GM13977 (cell line): ENCODE measurements at regions not wholly inside any gene's neighbourhood (a gene's known extent, or its start where the extent isn't known, plus 50 kb on each side); places are given as distances from the start of the nearest gene placed in this dataset.
"Not testable (repeated sequence)": the region's sequence is repeated elsewhere in the genome, so short reads cannot be mapped to it uniquely, and the experiment has no call there.

Experiments used
- DNase-seq: peaks from one replicate; pipeline ENCODE4 v3.0.0; 2012; ENCODE audit warnings: low spot score
- in situ Hi-C: fragments of 300-500 bp; cut with MboI; formaldehyde crosslinking; loops from one replicate; pipeline ENCODE4 v1.12.0; 2022; ENCODE audit warnings: low sequenced_read_pairs, low pct_unique_long_range_greater_than_20kb, mixed read lengths, inconsistent platforms; ENCODE audit not compliant: unreplicated experiment
- TF ChIP-seq, protein P1 (sequence below): IDR thresholded peaks from 2 replicates; pipeline ENCODE4 v1.5.1; 2012; ENCODE audit warnings: mild to moderate bottlenecking, control low read depth; ENCODE audit not compliant: insufficient read depth; ENCODE audit errors: extremely low read depth, missing control alignments

DNA sequence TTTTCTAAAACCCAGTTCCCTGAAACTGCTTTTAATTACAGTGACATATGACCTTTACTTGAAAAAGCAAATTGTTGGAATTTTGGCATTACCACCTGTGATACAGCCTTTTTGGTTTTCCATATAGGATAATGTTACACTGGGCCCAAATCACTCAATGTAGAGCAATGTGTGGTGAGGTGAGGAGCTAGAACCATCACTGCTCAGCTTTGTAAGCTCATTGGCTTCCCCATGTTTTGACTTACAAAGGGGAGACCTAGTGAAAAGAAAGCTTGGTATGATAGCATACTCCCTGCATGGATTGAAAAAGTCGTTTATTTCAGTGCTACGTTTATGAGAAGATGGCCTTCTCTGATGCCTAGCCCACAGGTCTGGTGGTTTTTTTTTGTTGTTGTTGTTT, 470.4 kb upstream of the EPHA7 start:
- in situ Hi-C loops: no loop called here
- no peak for DNase-seq
- TF ChIP-seq, protein P1, sequence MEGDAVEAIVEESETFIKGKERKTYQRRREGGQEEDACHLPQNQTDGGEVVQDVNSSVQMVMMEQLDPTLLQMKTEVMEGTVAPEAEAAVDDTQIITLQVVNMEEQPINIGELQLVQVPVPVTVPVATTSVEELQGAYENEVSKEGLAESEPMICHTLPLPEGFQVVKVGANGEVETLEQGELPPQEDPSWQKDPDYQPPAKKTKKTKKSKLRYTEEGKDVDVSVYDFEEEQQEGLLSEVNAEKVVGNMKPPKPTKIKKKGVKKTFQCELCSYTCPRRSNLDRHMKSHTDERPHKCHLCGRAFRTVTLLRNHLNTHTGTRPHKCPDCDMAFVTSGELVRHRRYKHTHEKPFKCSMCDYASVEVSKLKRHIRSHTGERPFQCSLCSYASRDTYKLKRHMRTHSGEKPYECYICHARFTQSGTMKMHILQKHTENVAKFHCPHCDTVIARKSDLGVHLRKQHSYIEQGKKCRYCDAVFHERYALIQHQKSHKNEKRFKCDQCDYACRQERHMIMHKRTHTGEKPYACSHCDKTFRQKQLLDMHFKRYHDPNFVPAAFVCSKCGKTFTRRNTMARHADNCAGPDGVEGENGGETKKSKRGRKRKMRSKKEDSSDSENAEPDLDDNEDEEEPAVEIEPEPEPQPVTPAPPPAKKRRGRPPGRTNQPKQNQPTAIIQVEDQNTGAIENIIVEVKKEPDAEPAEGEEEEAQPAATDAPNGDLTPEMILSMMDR: no peak

DNA sequence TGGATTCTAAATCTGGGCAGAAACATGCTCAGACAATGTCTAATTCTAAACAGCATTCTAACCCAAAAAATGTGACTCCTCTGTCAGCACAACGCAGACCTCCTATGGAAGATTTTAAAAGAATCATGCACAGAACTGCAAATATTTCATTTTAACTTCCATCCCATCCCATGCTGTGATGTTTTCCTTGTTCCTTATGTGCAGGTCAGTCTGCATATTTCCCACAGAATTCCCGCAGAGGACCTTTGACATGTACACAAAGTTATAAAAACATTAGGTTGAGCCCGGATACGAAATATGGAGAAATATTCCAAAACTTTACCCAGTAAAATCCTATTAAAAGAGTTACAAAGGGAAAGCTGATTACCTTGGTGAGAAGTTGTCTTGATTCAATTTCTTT, 467.1 kb upstream of the EPHA7 start:
- no peak for DNase-seq
- TF ChIP-seq, protein P1: no peak
- in situ Hi-C loops: no loop called here

DNA sequence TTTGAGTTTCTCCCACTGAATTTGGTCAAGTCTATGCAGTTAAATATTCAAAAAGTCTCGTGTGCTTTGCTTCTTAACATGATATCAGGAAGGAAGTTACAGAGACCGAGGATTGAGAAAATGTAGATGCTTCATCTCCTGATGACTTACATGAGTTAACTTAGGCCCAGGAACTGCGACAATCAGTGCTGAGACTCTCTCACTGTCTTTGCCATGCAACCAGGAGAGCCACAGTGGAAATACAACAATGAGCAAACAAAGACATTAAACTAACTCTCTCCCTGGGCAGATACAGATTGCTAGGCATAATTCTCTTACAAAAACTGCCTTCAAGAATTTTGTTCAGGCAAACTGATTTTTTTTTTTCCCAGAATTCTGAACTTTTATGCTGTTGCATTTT, 440.6 kb upstream of the EPHA7 start:
- DNase-seq: no peak
- in situ Hi-C loops: no loop called here
- TF ChIP-seq, protein P1: no peak

DNA sequence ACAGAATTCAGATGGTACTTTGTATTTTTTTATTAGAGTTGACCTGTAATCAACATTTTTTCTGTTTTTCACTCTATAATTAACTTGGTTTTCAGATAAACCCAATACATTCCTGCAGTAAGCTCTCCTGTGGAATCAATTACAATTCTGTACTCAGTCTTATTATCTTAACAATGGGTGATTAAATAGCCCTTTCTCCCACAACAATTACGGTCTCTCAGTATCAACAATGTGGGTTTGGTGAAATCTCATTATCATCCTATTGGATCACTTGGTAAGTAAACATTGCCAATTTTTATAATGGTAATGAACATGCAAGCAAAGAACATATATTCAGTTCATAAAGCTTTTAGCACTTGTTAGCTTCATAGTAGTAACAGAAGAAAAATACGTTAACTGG, 438.9 kb upstream of the EPHA7 start:
- DNase-seq: no peak
- TF ChIP-seq, protein P1: no peak
- in situ Hi-C loops: no loop called here

DNA sequence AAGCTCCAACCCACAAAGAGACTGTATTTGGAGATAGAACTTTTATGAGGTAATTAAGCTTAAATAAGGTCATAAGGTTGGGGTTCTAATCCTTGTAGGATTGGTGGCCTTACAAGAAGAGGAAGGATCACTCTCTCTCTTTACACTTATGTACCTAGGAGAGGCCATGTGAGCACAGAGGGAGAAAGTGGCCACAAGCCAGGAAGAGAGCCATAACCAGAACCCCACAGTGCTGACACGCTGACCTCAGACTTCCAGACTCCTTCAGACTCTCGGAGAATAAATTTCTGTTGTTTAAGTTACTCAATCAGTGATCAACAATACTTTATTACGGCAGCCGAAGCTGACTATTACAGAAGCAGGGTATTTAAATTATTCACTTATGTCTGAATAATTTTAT, 430.5 kb upstream of the EPHA7 start:
- in situ Hi-C loops: no loop called here
- no peak for DNase-seq
- TF ChIP-seq, protein P1: no peak

DNA sequence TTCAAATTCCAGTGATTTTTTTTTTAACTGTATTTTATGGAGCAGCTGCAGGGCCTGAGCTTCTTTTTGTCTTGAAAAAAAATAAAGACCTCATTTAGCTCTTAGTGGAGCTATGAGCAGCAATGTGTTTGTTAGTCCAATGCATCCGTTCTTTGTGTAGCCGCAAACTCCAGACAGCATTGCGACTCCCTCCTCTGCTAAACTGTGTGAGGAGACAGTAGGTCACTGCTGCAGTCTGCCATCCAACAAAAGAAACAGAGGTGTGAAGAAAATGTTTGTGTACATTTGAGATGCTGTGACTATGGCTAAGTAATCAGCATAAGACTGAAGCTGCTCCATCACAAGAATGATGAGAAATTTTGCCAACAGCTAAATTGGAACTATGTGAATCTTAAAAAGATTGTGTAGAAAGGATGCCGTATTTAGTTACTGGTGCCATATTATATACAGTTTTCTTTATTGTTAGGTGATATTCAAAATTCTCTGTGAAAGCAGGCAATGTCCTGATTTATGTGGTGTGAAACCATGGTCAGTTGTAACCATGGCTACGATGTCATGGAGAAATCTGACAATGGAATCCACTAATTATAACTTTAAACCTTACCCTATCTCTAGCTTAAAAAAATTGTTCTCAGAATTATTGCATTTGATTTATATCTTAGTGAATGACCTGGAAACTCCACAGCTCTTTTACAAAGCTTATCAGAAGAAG, 428.8 kb upstream of the EPHA7 start:
- TF ChIP-seq, protein P1: no peak
- in situ Hi-C loops: no loop called here
- DNase-seq: no peak

DNA sequence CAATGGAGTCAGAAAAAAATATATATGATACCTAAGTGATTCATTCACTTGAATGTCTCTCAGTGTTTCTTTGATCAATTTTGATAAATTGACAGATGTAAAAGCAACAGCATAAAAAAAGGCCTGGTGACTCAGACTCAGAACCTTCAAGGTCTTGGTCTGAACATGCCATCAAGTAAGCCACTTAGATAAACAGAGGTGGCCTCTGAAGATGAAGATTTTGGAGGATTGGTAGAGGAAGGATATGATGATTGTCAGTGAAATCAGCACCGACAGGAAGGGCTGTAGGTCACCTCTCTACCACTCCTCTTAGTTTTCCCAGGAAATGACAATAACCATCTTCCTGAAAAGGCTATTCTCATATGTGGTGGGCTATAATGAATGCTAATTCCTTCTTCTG, 422.8 kb upstream of the EPHA7 start:
- DNase-seq: no peak
- TF ChIP-seq, protein P1: no peak
- in situ Hi-C loops: no loop called here

DNA sequence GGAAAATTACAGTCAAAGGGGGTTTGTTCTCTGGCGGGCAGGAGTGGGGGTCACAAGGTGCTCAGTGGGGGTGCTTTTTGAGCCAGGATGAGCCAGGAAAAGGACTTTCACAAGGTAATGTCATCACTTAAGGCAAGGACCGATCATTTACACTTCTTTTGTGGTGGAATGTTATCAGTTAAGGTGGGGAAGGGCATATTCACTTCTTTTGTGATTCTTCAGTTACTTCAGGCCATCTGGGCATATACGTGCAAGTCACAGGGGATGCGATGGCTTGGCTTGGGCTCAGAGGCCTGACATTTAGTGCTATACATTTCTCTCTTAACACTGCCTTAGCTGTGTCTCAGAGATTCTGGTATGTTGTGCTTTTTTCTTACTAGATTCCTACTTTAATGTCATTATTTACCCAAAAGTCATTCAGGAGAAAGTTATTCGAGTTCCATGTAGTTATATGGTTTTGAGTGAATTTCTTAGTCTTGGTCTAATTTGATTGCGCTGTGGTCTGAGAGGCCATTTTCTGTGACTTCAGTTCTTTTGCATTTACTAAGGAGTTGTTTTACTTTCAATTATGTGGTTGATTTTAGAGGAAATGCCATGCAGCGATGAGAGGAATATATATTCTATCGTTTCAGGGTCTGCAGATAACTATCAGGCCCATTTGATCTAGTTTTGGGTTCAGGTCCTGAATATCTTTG, 416.2 kb upstream of the EPHA7 start:
- DNase-seq, in situ Hi-C loops: not testable (repeated sequence)

DNA sequence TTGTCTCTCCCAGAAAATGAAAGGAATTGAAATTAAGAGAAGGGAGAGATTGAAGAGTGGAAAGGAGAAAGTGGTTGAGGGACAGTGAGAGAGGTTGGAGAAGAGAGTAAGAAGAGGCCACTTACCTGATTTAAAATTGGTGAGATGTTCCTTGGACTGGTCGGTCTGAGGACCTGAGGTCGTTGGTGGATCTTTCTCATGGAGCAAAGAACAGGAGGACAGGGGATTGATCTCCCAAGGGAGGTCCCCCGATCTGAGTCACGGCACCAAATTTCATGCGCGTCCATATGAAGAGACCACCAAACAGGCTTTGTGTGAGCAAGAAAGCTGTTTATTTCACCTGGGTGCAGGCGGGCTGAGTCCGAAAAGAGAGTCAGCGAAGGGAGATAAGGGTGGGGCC, 415.7 kb upstream of the EPHA7 start:
- in situ Hi-C loops, DNase-seq: not testable (repeated sequence)

DNA sequence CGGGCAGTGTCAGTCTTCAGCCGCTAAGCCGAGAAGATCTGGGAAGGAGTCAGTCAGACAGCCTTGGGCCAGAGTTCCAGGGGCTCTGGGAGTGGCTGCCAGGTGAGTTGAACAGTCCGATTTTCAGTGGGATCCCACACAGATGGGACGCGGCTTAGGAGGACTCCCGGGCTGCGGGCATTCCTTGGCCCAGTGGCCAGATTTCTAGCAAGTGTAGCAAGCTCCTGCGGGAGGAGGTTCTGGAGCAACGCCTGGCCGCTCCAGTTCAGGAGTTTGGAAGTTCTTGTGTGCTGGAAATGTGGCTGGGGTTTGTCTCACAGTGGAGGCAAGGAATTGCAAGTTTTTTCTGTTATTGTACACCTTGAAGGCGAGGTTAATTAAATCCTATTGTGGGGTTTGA, 414.0 kb upstream of the EPHA7 start:
- DNase-seq, in situ Hi-C loops: not testable (repeated sequence)
